Neuron (in vitro differentiated cells): ENCODE measurements at regions not wholly inside any gene's neighbourhood (a gene's known extent, or its start where the extent isn't known, plus 50 kb on each side); places are given as distances from the start of the nearest gene placed in this dataset.

Experiments
- H2AFZ ChIP-seq: one replicate; pipeline ENCODE4 v1.6.1; 2013; ENCODE audit warnings: low read depth, mild to moderate bottlenecking, inconsistent platforms, low read length, moderate library complexity
- H3K27me3 ChIP-seq: one replicate; pipeline ENCODE4 v1.6.1; 2013; ENCODE audit warnings: low read length; ENCODE audit not compliant: insufficient read depth
- H3K36me3 ChIP-seq: one replicate; pipeline ENCODE4 v1.6.1; 2013; ENCODE audit warnings: low read length; ENCODE audit not compliant: insufficient read depth
- H3K4me1 ChIP-seq: one replicate; pipeline ENCODE4 v1.6.1; 2013; ENCODE audit warnings: low read length; ENCODE audit not compliant: insufficient read depth
- H3K4me3 ChIP-seq: 2 replicates; pipeline ENCODE4 v1.5.1; 2013; ENCODE audit warnings: mild to moderate bottlenecking, low read length, moderate library complexity
- H3K9me3 ChIP-seq: one replicate; pipeline ENCODE4 v1.6.1; 2013; ENCODE audit warnings: low read length

DNA sequence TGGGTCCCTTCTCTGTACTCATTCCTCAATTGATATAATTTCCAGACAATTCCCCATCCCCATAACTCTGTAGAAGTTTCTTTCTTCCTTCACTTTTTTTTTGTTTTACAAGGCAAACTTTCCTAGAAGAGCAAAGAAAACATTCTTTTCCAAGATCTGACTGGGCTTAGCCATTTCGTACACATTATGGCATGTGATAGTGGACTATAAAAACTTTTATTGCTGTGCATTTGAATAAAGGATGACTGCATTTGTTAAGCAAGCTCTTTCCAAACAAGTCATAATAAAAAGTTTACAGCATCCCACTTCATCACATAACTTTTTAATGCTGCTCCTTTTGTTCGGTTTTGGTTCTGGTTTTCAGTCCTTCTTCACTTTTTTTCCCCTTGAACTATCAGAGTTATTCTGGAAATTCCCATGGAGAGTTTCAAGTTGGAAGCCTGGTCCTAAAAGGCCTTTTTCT is 231.0 kb upstream of the HMGA2 start:
- Histone ChIP-seq H2AFZ (no peak overlapping the region), H3K4me1 (peaks cover 4% of the 10 kb centered on the region), H3K27me3 (no peaks in the 10 kb centered on the region), H3K9me3 (no peaks in the 10 kb centered on the region), H3K4me3 (no peak overlapping the region), H3K36me3 (no peaks in the 10 kb centered on the region)

DNA sequence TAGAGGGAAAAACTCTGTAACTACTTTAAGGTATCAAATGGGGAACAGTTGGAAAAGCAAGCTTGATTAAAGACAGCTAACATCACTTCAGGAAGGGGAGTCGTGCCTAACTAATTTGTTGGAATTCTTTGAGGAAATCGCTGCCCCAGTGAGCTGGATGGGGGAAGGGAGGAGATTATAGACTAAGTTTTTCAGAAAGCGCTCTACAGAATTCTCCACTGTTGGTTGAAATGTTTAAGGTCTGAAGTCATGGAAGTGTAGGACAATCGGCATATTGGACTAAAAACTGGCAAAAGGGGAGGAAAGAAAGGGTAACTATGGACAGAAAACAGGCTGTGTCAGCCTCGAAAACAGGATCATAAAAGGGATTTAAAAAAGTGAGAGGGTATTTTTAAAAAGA is 229.9 kb upstream of the HMGA2 start:
- H3K4me1 ChIP-seq, result peaks cover 4% of the 10 kb centered on the region
- H3K4me3 ChIP-seq, result no peak overlapping the region
- no peaks in the 10 kb centered on the region for H3K27me3 ChIP-seq
- H3K36me3 ChIP-seq, result no peaks in the 10 kb centered on the region
- H3K9me3 ChIP-seq, result no peaks in the 10 kb centered on the region
- H2AFZ ChIP-seq, result peak overlapping the region; percentile 42

DNA sequence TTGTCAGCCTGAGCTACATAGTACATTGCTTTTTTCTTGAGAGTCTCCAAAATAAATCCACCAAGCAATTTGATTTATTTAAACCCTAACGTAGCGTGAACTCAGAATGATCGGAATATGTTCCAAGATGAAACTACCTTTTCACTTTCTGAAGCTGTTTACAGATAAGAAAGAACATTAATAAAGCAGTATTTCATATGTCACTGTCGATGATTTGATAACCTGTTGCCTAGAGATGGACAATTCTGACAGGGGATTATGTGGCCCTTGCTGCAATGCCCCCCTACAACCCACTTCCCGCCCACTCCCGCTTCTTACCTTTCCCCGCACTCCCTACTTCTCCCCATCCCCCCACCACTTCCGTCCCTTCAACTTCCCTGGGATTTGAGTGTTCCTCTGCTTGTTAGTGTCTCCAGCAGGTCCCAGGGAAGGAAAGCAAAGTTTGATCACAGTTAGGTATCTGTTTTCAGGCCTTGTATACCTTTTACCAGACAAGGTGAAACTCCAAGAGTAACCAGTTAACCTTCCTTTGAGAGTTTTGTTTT is 229.2 kb upstream of the HMGA2 start:
- H2AFZ ChIP-seq, result no peak overlapping the region
- peaks cover 4% of the 10 kb centered on the region for H3K4me1 ChIP-seq
- H3K27me3 ChIP-seq, result no peaks in the 10 kb centered on the region
- no peak overlapping the region for H3K4me3 ChIP-seq
- no peaks in the 10 kb centered on the region for H3K9me3 ChIP-seq
- H3K36me3 ChIP-seq, result no peaks in the 10 kb centered on the region

DNA sequence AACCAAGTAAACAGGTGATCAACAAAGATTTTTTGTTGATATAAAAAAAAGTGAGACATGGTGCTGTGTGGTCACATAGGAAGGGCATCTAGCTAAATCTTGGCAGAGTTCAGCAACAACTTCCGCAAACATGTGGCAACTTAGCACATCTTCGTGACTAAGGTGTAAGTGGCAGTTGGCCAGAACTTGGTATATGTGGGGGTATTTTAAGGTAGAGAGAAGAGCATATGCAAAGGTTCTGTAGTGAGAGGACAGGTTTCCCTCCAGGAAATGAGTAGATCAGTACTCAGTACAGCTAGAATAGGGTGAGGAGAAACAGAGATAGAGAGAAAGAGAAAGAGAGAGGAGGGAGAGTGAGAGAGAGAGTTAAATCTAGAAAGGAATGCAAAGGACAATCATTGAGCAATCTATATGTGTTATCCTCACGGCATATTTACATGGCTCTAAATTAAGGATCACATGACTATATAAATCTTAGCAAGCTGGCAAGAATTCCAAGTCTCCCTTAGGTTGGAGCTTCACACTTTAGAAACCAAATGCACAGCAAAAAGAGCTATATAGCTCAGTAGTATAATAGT is 227.7 kb upstream of the HMGA2 start:
- Histone ChIP-seq H3K9me3 (no peaks in the 10 kb centered on the region), H2AFZ (no peak overlapping the region), H3K27me3 (no peaks in the 10 kb centered on the region), H3K36me3 (no peaks in the 10 kb centered on the region), H3K4me1 (peaks cover 4% of the 10 kb centered on the region), H3K4me3 (no peak overlapping the region)

DNA sequence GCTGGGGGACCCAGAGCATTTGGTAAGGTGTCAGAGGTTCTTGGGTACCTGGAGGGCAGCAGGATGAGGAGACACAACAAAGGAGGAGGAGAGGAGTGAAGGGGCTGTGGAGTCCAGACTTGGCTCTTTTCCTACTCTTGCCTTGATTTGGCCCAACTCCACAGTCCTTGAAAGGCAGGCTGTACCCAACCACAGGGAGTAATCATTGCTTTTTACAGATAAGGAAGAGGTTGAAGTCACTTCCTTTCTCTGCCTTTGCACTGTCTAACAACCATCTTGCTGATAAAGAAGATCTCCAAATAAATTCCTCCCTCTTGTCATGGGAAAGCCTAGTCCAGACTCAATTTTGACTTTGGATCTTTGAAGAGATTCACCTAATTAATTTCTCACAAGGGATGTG is 226.8 kb upstream of the HMGA2 start:
- peaks cover 4% of the 10 kb centered on the region for H3K4me1 ChIP-seq
- no peaks in the 10 kb centered on the region for H3K36me3 ChIP-seq
- H3K4me3 ChIP-seq, result no peak overlapping the region
- H3K27me3 ChIP-seq, result no peaks in the 10 kb centered on the region
- no peak overlapping the region for H2AFZ ChIP-seq
- no peaks in the 10 kb centered on the region for H3K9me3 ChIP-seq

DNA sequence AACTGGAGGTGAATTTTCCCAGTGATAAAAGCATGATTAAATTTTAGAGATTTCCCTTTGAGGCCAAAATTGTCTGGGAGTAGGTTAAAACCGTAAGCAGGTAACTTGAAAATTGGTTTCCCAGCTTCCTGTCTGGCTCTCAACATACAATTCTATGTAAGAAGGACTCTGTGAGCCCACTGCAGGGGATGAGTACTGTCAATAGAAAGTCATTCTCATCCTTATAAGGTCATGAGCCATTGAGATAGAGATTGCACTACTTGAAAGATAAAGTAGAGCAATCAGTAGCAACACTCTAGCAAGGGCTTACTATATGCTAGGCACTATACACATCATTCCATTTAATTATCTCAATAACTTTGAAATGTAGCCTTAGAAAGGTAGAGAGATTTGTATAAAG is 225.6 kb upstream of the HMGA2 start:
- H3K4me1 ChIP-seq, result peaks cover 4% of the 10 kb centered on the region
- no peaks in the 10 kb centered on the region for H3K36me3 ChIP-seq
- H2AFZ ChIP-seq, result no peak overlapping the region
- no peaks in the 10 kb centered on the region for H3K9me3 ChIP-seq
- H3K27me3 ChIP-seq, result no peaks in the 10 kb centered on the region
- no peak overlapping the region for H3K4me3 ChIP-seq

DNA sequence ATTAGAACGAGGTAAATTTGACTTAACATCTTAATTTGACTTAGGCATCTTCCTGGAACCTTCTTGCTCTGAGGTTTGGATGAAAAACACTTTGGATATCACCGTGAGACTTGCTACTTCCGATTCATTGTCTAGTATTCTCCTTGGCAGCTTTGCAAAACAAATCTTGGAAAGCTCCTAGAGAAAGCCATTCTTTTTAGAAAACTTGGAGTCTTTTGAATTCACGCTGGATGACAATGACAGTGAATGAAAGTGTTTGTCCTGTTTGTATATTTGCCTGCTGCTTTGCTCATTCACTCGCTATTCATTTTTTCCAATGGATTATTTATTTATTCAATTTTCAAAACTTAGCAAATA is 222.1 kb upstream of the HMGA2 start:
- Histone ChIP-seq H3K27me3 (no peaks in the 10 kb centered on the region), H3K4me1 (peaks cover 3% of the 10 kb centered on the region), H2AFZ (no peak overlapping the region), H3K36me3 (no peaks in the 10 kb centered on the region), H3K9me3 (no peaks in the 10 kb centered on the region), H3K4me3 (no peak overlapping the region)

DNA sequence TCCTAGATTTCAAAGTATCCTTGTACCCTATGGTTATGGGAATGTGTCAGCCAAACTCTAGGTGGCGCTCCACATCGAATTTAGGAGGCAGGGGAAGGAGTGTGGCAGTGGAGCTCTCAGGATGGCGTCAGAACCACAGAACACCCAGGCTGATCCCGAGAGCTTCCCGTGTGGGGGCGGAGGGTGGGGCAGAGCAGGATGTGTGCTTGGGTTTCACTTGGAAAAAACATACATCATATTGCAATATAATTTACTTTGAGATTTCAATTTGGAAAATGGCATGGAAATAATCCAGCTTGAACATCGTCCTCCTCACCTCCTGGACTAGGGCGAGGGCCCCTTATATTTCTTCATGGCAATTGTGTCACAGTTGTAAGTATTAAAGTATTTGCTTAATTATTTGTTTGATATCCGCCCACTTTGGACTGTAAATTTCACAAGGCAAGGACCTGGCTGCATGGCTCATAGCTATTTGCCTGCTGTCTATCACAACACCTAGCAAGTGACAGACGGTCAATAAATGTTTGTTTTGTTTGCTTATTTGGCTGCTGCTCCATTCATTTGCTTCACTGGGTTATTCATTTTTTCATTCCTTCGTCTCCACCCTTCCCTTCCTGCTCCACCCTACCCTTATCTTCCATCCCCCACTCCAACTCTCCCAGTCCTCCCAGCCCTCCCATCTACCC is 221.5 kb upstream of the HMGA2 start:
- Histone ChIP-seq H3K9me3 (no peaks in the 10 kb centered on the region), H3K36me3 (no peaks in the 10 kb centered on the region), H3K4me1 (peaks cover 3% of the 10 kb centered on the region), H2AFZ (no peak overlapping the region), H3K27me3 (no peaks in the 10 kb centered on the region), H3K4me3 (no peak overlapping the region)

DNA sequence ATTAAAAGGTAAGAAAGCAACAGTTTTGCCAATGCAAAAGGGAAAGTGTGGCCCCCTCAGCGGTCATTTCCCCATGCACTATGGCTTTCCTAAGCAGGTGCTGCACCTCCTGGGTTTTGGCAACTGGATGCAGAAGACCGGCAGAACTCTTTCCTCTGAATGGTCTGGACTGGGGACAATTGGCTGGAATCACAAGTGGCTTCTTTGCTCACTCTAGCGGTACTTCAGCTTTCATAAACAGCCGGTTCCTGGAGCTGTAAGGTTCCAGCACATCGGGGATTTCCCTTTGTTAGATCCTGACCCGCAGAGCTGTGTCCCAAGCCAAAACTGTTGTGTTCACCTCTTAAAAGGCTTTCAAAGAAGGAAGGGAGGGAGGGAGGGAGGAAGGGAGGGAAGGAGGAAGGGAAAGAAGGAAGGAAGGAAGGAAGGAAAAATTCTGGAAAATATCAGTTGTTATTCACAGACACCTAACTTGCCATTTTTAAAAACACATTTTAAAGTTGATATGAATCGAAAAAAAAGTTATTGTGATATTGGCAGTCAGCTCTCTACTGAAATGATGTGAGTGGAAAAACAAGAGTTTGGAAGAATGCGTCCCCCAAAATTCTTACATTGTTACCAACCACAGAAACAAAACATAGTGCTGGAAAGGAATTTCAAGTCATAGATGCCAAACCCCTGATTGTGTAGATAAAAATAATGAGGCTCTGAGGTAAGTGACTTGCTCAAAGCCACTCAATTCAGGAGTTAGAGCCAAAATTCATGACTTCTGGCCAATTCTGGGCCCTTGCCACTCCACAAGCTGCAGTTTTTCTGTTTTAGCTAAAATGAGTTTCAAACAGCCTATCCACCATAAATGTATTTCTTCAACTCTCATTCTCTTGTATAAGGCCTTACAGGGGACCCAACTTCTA is 220.6 kb upstream of the HMGA2 start:
- Histone ChIP-seq H3K36me3 (no peaks in the 10 kb centered on the region), H3K9me3 (no peaks in the 10 kb centered on the region), H2AFZ (no peak overlapping the region), H3K4me1 (peaks cover 3% of the 10 kb centered on the region), H3K27me3 (no peaks in the 10 kb centered on the region), H3K4me3 (no peak overlapping the region)

DNA sequence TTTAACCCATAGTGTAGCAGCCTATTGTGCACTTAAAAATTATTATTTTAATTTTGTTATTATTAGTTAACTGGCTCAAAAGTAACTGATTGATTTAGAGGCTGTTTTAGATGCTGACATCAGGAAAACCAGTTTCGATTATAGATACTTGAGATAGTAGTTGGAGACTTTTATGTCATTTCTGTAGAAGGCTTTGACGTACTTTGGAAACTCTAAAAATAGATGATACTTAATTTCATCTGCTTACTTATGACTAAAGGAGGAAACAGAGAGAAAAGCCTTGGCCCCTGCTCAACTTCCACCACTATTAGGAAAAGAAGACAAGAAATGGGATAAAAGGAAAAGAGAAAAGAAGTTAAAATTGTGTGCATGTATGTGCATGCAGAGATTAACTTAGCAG is 219.3 kb upstream of the HMGA2 start:
- H3K9me3 ChIP-seq, result no peaks in the 10 kb centered on the region
- H3K27me3 ChIP-seq, result no peaks in the 10 kb centered on the region
- H3K4me3 ChIP-seq, result no peak overlapping the region
- H3K36me3 ChIP-seq, result no peaks in the 10 kb centered on the region
- H3K4me1 ChIP-seq, result peaks cover 3% of the 10 kb centered on the region
- no peak overlapping the region for H2AFZ ChIP-seq

DNA sequence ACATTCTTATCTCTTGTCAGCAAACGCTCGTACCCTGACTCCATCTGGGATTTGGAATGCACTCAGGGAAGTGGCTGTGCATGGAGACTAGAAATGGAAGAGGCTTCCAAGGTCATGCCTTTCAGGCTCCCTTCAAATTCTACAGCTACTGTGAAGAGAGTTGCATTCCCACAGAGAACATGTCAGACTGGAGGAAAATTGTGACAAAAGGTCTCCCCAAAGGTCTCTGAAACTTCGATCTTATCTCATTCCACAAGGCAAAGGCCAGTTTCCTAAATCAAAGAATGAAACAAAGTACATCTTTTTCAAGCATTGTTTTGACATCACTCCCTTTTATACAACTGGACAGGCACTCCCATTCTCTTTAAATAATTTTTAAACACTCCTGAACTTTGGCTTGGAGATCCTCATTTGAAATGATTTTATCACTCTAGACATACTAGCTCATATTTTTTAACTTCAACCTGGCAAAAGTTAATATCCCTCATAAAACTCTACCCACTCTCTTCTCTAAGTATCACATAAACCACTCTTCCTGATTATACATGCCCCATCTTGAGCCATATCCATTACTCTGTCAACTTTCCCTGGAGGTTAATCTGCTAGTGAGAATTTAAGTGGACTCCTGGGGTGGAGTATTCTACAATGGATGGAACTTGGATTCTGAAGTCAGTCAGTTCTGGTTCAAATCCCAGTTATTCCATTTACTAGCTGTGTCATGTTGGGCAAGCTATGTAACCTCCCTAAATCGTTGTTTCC is 218.1 kb upstream of the HMGA2 start:
- H3K4me1 ChIP-seq, result peaks cover 3% of the 10 kb centered on the region

DNA sequence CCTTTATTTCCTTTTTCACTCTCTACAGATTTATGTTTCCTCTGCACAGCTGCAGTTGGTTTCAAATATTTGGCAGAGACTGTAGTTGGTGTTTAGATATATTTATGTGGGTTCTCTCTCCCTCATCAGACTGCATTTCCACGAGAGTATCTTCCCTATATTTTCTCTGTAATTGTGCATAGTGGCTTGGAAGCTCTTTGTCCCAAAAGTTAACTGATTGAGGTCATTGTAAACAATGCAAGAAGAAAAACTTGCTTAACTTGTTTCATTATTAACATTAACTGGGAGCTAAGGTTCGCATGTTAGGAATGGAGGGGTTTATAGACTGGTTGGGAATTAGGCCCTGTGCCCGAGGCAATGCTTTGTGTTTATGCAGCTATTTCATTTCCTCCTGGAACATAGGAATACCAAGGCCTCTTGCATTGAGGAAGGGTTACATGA is 216.9 kb upstream of the HMGA2 start:
- Histone ChIP-seq H3K27me3 (no peaks in the 10 kb centered on the region), H2AFZ (no peak overlapping the region), H3K4me1 (peaks cover 3% of the 10 kb centered on the region), H3K9me3 (no peaks in the 10 kb centered on the region), H3K4me3 (no peak overlapping the region), H3K36me3 (no peaks in the 10 kb centered on the region)

More for the DNA sequence above, 218.1 kb upstream of the HMGA2 start:
- Histone ChIP-seq H3K9me3 (no peaks in the 10 kb centered on the region), H2AFZ (no peak overlapping the region), H3K27me3 (no peaks in the 10 kb centered on the region), H3K36me3 (no peaks in the 10 kb centered on the region), H3K4me3 (no peak overlapping the region)
